ENCODE measurements at regions not wholly inside any gene's neighbourhood (a gene's known extent, or its start where the extent isn't known, plus 50 kb on each side); places are given as distances from the start of the nearest gene placed in this dataset.

- H3K4me1 ChIP-seq (ENCODE audit: control insufficient read depth, insufficient read depth, low read length): peaks cover 16% of the 10 kb centered on the region
- no peak overlapping the region for H3K27ac ChIP-seq (ENCODE audit: low read length)
- H3K9ac ChIP-seq (ENCODE audit: low read length in 2 of 2): no peak overlapping the region
- H3K4me3 ChIP-seq (ENCODE audit: low read length in 2 of 2): no peak overlapping the region
- H3K36me3 ChIP-seq (ENCODE audit: control insufficient read depth in 2 of 2, insufficient read depth in 2 of 2, low read length in 2 of 2): no peaks in the 10 kb centered on the region
- H3K27me3 ChIP-seq (ENCODE audit: control insufficient read depth in 1 of 2, insufficient read depth in 2 of 2, low read length in 2 of 2): no peaks in the 10 kb centered on the region
- H3K9me3 ChIP-seq (ENCODE audit: control insufficient read depth in 2 of 2, low read length in 2 of 2): no peaks in the 10 kb centered on the region
These were observed 336.5 kb downstream of the MIAT start for GRCh38 chr22:26993886-26994285.

- no peaks in the 10 kb centered on the region for H3K27me3 ChIP-seq (ENCODE audit: control insufficient read depth in 1 of 2, insufficient read depth in 2 of 2, low read length in 2 of 2)
- no peak overlapping the region for H3K4me3 ChIP-seq (ENCODE audit: low read length in 2 of 2)
- H3K27ac ChIP-seq (ENCODE audit: low read length): no peak overlapping the region
- no peak overlapping the region for H3K9ac ChIP-seq (ENCODE audit: low read length in 2 of 2)
- H3K9me3 ChIP-seq (ENCODE audit: control insufficient read depth in 2 of 2, low read length in 2 of 2): no peaks in the 10 kb centered on the region
- H3K36me3 ChIP-seq (ENCODE audit: control insufficient read depth in 2 of 2, insufficient read depth in 2 of 2, low read length in 2 of 2): no peaks in the 10 kb centered on the region
- peaks cover 16% of the 10 kb centered on the region for H3K4me1 ChIP-seq (ENCODE audit: control insufficient read depth, insufficient read depth, low read length)
These were observed 337.4 kb downstream of the MIAT start for GRCh38 chr22:26994801-26995200.

- H3K36me3 ChIP-seq (ENCODE audit: control insufficient read depth in 2 of 2, insufficient read depth in 2 of 2, low read length in 2 of 2): no peaks in the 10 kb centered on the region
- no peaks in the 10 kb centered on the region for H3K9me3 ChIP-seq (ENCODE audit: control insufficient read depth in 2 of 2, low read length in 2 of 2)
- H3K4me3 ChIP-seq (ENCODE audit: low read length in 2 of 2): no peak overlapping the region
- H3K27me3 ChIP-seq (ENCODE audit: control insufficient read depth in 1 of 2, insufficient read depth in 2 of 2, low read length in 2 of 2): no peaks in the 10 kb centered on the region
- no peak overlapping the region for H3K27ac ChIP-seq (ENCODE audit: low read length)
- H3K9ac ChIP-seq (ENCODE audit: low read length in 2 of 2): no peak overlapping the region
- peaks cover 16% of the 10 kb centered on the region for H3K4me1 ChIP-seq (ENCODE audit: control insufficient read depth, insufficient read depth, low read length)
These were observed 337.8 kb downstream of the MIAT start for GRCh38 chr22:26995235-26995634.

GRCh38 chr22:26996154-26996553 is 338.8 kb downstream of the MIAT start:
- no peaks in the 10 kb centered on the region for H3K27me3 ChIP-seq (ENCODE audit: control insufficient read depth in 1 of 2, insufficient read depth in 2 of 2, low read length in 2 of 2)
- no peaks in the 10 kb centered on the region for H3K9me3 ChIP-seq (ENCODE audit: control insufficient read depth in 2 of 2, low read length in 2 of 2)
- no peak overlapping the region for H3K9ac ChIP-seq (ENCODE audit: low read length in 2 of 2)
- no peak overlapping the region for H3K4me3 ChIP-seq (ENCODE audit: low read length in 2 of 2)
- H3K27ac ChIP-seq (ENCODE audit: low read length): no peak overlapping the region
- peaks cover 16% of the 10 kb centered on the region for H3K4me1 ChIP-seq (ENCODE audit: control insufficient read depth, insufficient read depth, low read length)
- no peaks in the 10 kb centered on the region for H3K36me3 ChIP-seq (ENCODE audit: control insufficient read depth in 2 of 2, insufficient read depth in 2 of 2, low read length in 2 of 2)

GRCh38 chr22:26998129-26998528 is 340.7 kb downstream of the MIAT start:
- Histone ChIP-seq H3K4me1 (ENCODE audit: control insufficient read depth, insufficient read depth, low read length) (peaks cover 15% of the 10 kb centered on the region), H3K36me3 (ENCODE audit: control insufficient read depth in 2 of 2, insufficient read depth in 2 of 2, low read length in 2 of 2) (no peaks in the 10 kb centered on the region), H3K9me3 (ENCODE audit: control insufficient read depth in 2 of 2, low read length in 2 of 2) (no peaks in the 10 kb centered on the region), H3K4me3 (ENCODE audit: low read length in 2 of 2) (no peak overlapping the region), H3K9ac (ENCODE audit: low read length in 2 of 2) (no peak overlapping the region), H3K27ac (ENCODE audit: low read length) (no peak overlapping the region), H3K27me3 (ENCODE audit: control insufficient read depth in 1 of 2, insufficient read depth in 2 of 2, low read length in 2 of 2) (no peaks in the 10 kb centered on the region)

GRCh38 chr22:26998716-26999115 is 341.3 kb downstream of the MIAT start:
- H3K27ac ChIP-seq (ENCODE audit: low read length): no peak overlapping the region
- no peak overlapping the region for H3K4me3 ChIP-seq (ENCODE audit: low read length in 2 of 2)
- no peak overlapping the region for H3K9ac ChIP-seq (ENCODE audit: low read length in 2 of 2)
- peaks cover 15% of the 10 kb centered on the region for H3K4me1 ChIP-seq (ENCODE audit: control insufficient read depth, insufficient read depth, low read length)
- no peaks in the 10 kb centered on the region for H3K27me3 ChIP-seq (ENCODE audit: control insufficient read depth in 1 of 2, insufficient read depth in 2 of 2, low read length in 2 of 2)
- H3K36me3 ChIP-seq (ENCODE audit: control insufficient read depth in 2 of 2, insufficient read depth in 2 of 2, low read length in 2 of 2): no peaks in the 10 kb centered on the region
- no peaks in the 10 kb centered on the region for H3K9me3 ChIP-seq (ENCODE audit: control insufficient read depth in 2 of 2, low read length in 2 of 2)

GRCh38 chr22:27003297-27003696 is 345.9 kb downstream of the MIAT start:
- no peaks in the 10 kb centered on the region for H3K4me1 ChIP-seq (ENCODE audit: control insufficient read depth, insufficient read depth, low read length)
- H3K4me3 ChIP-seq (ENCODE audit: low read length in 2 of 2): no peak overlapping the region
- no peak overlapping the region for H3K9ac ChIP-seq (ENCODE audit: low read length in 2 of 2)
- no peaks in the 10 kb centered on the region for H3K36me3 ChIP-seq (ENCODE audit: control insufficient read depth in 2 of 2, insufficient read depth in 2 of 2, low read length in 2 of 2)
- H3K9me3 ChIP-seq (ENCODE audit: control insufficient read depth in 2 of 2, low read length in 2 of 2): no peaks in the 10 kb centered on the region
- H3K27me3 ChIP-seq (ENCODE audit: control insufficient read depth in 1 of 2, insufficient read depth in 2 of 2, low read length in 2 of 2): peaks cover 0 to 2% of the 10 kb centered on the region in 2 donors
- H3K27ac ChIP-seq (ENCODE audit: low read length): no peak overlapping the region

- H3K4me3 ChIP-seq (ENCODE audit: low read length in 2 of 2): no peak overlapping the region
- no peak overlapping the region for H3K9ac ChIP-seq (ENCODE audit: low read length in 2 of 2)
- no peaks in the 10 kb centered on the region for H3K9me3 ChIP-seq (ENCODE audit: control insufficient read depth in 2 of 2, low read length in 2 of 2)
- peaks cover 0 to 6% of the 10 kb centered on the region in 2 donors for H3K27me3 ChIP-seq (ENCODE audit: control insufficient read depth in 1 of 2, insufficient read depth in 2 of 2, low read length in 2 of 2)
- H3K27ac ChIP-seq (ENCODE audit: low read length): no peak overlapping the region
- H3K4me1 ChIP-seq (ENCODE audit: control insufficient read depth, insufficient read depth, low read length): no peaks in the 10 kb centered on the region
- H3K36me3 ChIP-seq (ENCODE audit: control insufficient read depth in 2 of 2, insufficient read depth in 2 of 2, low read length in 2 of 2): no peaks in the 10 kb centered on the region
These were observed 347.0 kb downstream of the MIAT start for GRCh38 chr22:27004434-27004833.

- no peaks in the 10 kb centered on the region for H3K36me3 ChIP-seq (ENCODE audit: control insufficient read depth in 2 of 2, insufficient read depth in 2 of 2, low read length in 2 of 2)
- H3K27me3 ChIP-seq (ENCODE audit: control insufficient read depth in 1 of 2, insufficient read depth in 2 of 2, low read length in 2 of 2): peaks cover 0 to 11% of the 10 kb centered on the region in 2 donors
- H3K27ac ChIP-seq (ENCODE audit: low read length): no peak overlapping the region
- no peak overlapping the region for H3K4me3 ChIP-seq (ENCODE audit: low read length in 2 of 2)
- H3K9me3 ChIP-seq (ENCODE audit: control insufficient read depth in 2 of 2, low read length in 2 of 2): no peaks in the 10 kb centered on the region
- H3K9ac ChIP-seq (ENCODE audit: low read length in 2 of 2): no peak overlapping the region
- H3K4me1 ChIP-seq (ENCODE audit: control insufficient read depth, insufficient read depth, low read length): no peaks in the 10 kb centered on the region
These were observed 351.1 kb downstream of the MIAT start for GRCh38 chr22:27008454-27008853.

GRCh38 chr22:27011133-27011532 is 353.7 kb downstream of the MIAT start:
- Histone ChIP-seq H3K27ac (ENCODE audit: low read length) (no peak overlapping the region), H3K9me3 (ENCODE audit: control insufficient read depth in 2 of 2, low read length in 2 of 2) (no peaks in the 10 kb centered on the region), H3K36me3 (ENCODE audit: control insufficient read depth in 2 of 2, insufficient read depth in 2 of 2, low read length in 2 of 2) (no peaks in the 10 kb centered on the region), H3K27me3 (ENCODE audit: control insufficient read depth in 1 of 2, insufficient read depth in 2 of 2, low read length in 2 of 2) (peaks cover 0 to 11% of the 10 kb centered on the region in 2 donors), H3K4me3 (ENCODE audit: low read length in 2 of 2) (no peak overlapping the region), H3K9ac (ENCODE audit: low read length in 2 of 2) (no peak overlapping the region), H3K4me1 (ENCODE audit: control insufficient read depth, insufficient read depth, low read length) (no peaks in the 10 kb centered on the region)

GRCh38 chr22:27011717-27012116 is 354.3 kb downstream of the MIAT start:
- H3K27me3 ChIP-seq (ENCODE audit: control insufficient read depth in 1 of 2, insufficient read depth in 2 of 2, low read length in 2 of 2): peaks cover 0 to 11% of the 10 kb centered on the region in 2 donors
- H3K4me3 ChIP-seq (ENCODE audit: low read length in 2 of 2): no peak overlapping the region
- H3K9me3 ChIP-seq (ENCODE audit: control insufficient read depth in 2 of 2, low read length in 2 of 2): no peaks in the 10 kb centered on the region
- no peak overlapping the region for H3K9ac ChIP-seq (ENCODE audit: low read length in 2 of 2)
- no peaks in the 10 kb centered on the region for H3K4me1 ChIP-seq (ENCODE audit: control insufficient read depth, insufficient read depth, low read length)
- no peaks in the 10 kb centered on the region for H3K36me3 ChIP-seq (ENCODE audit: control insufficient read depth in 2 of 2, insufficient read depth in 2 of 2, low read length in 2 of 2)
- no peak overlapping the region for H3K27ac ChIP-seq (ENCODE audit: low read length)

All from stomach smooth muscle (tissue), 2 donors.